ENCODE measurements at regions not wholly inside any gene's neighbourhood (a gene's known extent, or its start where the extent isn't known, plus 50 kb on each side); places are given as distances from the start of the nearest gene placed in this dataset.

- TF ChIP-seq RXRA (IDR thresholded peaks at IDR 0.05; ENCODE audit: insufficient read depth, low read depth, low read length) (no peak), CBX8 (IDR thresholded peaks at IDR 0.05; ENCODE audit: borderline replicate concordance, low read depth, low read length) (no peak), HDAC2 (IDR thresholded peaks at IDR 0.05; ENCODE audit: borderline replicate concordance in 1 of 2, low read depth in 2 of 2, low read length in 2 of 2) (no peak), CHD1 (IDR thresholded peaks at IDR 0.05; ENCODE audit: low read depth, low read length) (no peak), BCL11A (IDR thresholded peaks at IDR 0.05; ENCODE audit: low read depth in 2 of 2, low read length in 2 of 2) (no peak), KDM4A (IDR thresholded peaks at IDR 0.05; ENCODE audit: low read depth, low read length, severe bottlenecking) (no peak)
Measured at GRCh38 chrX:551306-551705, 79.3 kb upstream of the SHOX start.

More at GRCh38 chrX:551306-551705, 79.3 kb upstream of the SHOX start:
- no peaks in the 10 kb centered on the region for H3K27me3 ChIP-seq (replicated peaks in 1 of 4; ENCODE audit: control insufficient read depth in 3 of 4, extremely low read depth in 1 of 4, insufficient read depth in 3 of 4, low read length in 3 of 4)
- WGBS, 2 experiments (ENCODE audit: extremely low coverage in 1 of 2, insufficient coverage in 1 of 2, insufficient read length in 1 of 2, insufficient replicate concordance in 2 of 2, low coverage in 1 of 2, low lambda C conversion rate in 2 of 2, missing lambda C conversion rate in 1 of 2): 76% methylated on average over 2 of the region's 2 CpGs; no CpG with 5 or more reads in 1 of the 2 experiments
- no peak overlapping the region for H3K27ac ChIP-seq (ENCODE audit: low read depth, low read length)
- 0 out of 2 replicates have a peak overlapping the region, but pooled peaks have one; percentile 9 for H2AK5ac ChIP-seq (ENCODE audit: low read depth, low read length)
- no peak overlapping the region for H3K23ac ChIP-seq (ENCODE audit: insufficient read length)
- no peaks in the 10 kb centered on the region for H3K79me2 ChIP-seq (ENCODE audit: control insufficient read depth in 1 of 2, insufficient read depth in 2 of 2, low read length in 2 of 2)
- H2AFZ ChIP-seq (ENCODE audit: low read length): no peak overlapping the region
- H2BK15ac ChIP-seq (ENCODE audit: low read length): no peak overlapping the region
- H2BK20ac ChIP-seq (ENCODE audit: low read length): no peak overlapping the region
- H3K4me3 ChIP-seq (ENCODE audit: extremely low read depth in 1 of 4, insufficient read depth in 2 of 4, low read depth in 3 of 4, low read length in 4 of 4): no peak overlapping the region
- H2BK120ac ChIP-seq (replicated peaks; ENCODE audit: low read depth, low read length): no peak overlapping the region
- H4K8ac ChIP-seq (ENCODE audit: extremely low read depth, insufficient read depth, low read length): no peak overlapping the region
- no peak overlapping the region for H3K4ac ChIP-seq (replicated peaks; ENCODE audit: insufficient read length, low read depth, low read length)
- H3K4me2 ChIP-seq (ENCODE audit: insufficient read depth in 1 of 2, low read depth in 2 of 2, low read length in 2 of 2): no peak overlapping the region
- ChIA-PET POLR2A (ENCODE audit: partially characterized antibody) (no interaction called here), CTCF (ENCODE audit: partially characterized antibody) (no interaction called here)
- H4K20me1 ChIP-seq (replicated peaks in 1 of 2; ENCODE audit: control insufficient read depth in 1 of 2, insufficient read depth in 2 of 2, low read length in 2 of 2): peaks cover 0 to 4% of the 10 kb centered on the region in 2 experiments
- no peak for DNase-seq (ENCODE audit: low read depth in 1 of 2, low spot score in 2 of 2)
- no peak for FAIRE-seq
- H3K9ac ChIP-seq (replicated peaks in 1 of 4; ENCODE audit: extremely low read depth in 1 of 4, low read depth in 3 of 4, low read length in 3 of 4): no peak overlapping the region
- H4K91ac ChIP-seq (replicated peaks; ENCODE audit: insufficient read length, low read length): no peak overlapping the region
- no peak overlapping the region for H3K14ac ChIP-seq (ENCODE audit: insufficient read length)
- H3K23me2 ChIP-seq (ENCODE audit: low read depth, low read length): peaks cover 26% of the 10 kb centered on the region; the same call in 1 of the 2 replicates
- H3K79me1 ChIP-seq (ENCODE audit: low read depth, low read length): no peaks in the 10 kb centered on the region
- no peaks in the 10 kb centered on the region for H3K36me3 ChIP-seq (ENCODE audit: control insufficient read depth in 2 of 4, insufficient read depth in 4 of 4, low read length in 3 of 4)
- no peak overlapping the region for H2BK5ac ChIP-seq (ENCODE audit: low read depth, low read length)
- H3K56ac ChIP-seq (replicated peaks; ENCODE audit: insufficient read length, low read depth, low read length): no peak overlapping the region
- H2BK12ac ChIP-seq (ENCODE audit: low read depth, low read length): 0 out of 2 replicates have a peak overlapping the region, but pooled peaks have one; percentile 1
- no peaks in the 10 kb centered on the region for H3K4me1 ChIP-seq (replicated peaks in 1 of 4; ENCODE audit: control insufficient read depth in 3 of 4, insufficient read depth in 4 of 4, low read length in 3 of 4)
- no peak overlapping the region for H3K18ac ChIP-seq (ENCODE audit: extremely low read depth, low read length)
- no peak overlapping the region for H4K5ac ChIP-seq (ENCODE audit: insufficient read length, low read depth, low read length)
- H3K9me3 ChIP-seq (ENCODE audit: insufficient read depth in 2 of 2, low read depth in 1 of 2, low read length in 1 of 2): no peaks in the 10 kb centered on the region
